T47D (cell line): ENCODE measurements at regions not wholly inside any gene's neighbourhood (a gene's known extent, or its start where the extent isn't known, plus 50 kb on each side); places are given as distances from the start of the nearest gene placed in this dataset.
A peak's percentile ranks its signal among the peaks of the same experiment; 100 is the strongest.

Source experiments
- DNase-seq, 2 experiments: peaks; one replicate each; pipeline versions ENCODE4 v3.0.0 to v3.0.0-alpha.2; 2011 to 2012; ENCODE audit warnings: low read depth in 1 of 2, low spot score in 1 of 2
- JUND ChIP-seq: IDR thresholded peaks from 2 replicates; pipeline ENCODE4 v1.6.1; 2012; ENCODE audit warnings: low read depth
- in situ Hi-C: cut with HindIII; loops from 2 replicates; pipeline ENCODE4 v1.10.0; 2016; ENCODE audit warnings: low sequenced_read_pairs, low pct_unique_long_range_greater_than_20kb

GRCh38 chr18:51651761-51652160 is 454.3 kb upstream of the MEX3C start:
- in situ Hi-C loops: no loop called here
- no peak for TF ChIP-seq JUND

GRCh38 chr18:51653507-51654213 is 456.2 kb upstream of the MEX3C start:
- no peak for DNase-seq
- in situ Hi-C loops: no loop called here
- TF ChIP-seq JUND: no peak

More at GRCh38 chr18:51651761-51652160, 454.3 kb upstream of the MEX3C start:
- no peak for DNase-seq

GRCh38 chr18:51654488-51655326 is 457.2 kb upstream of the MEX3C start:
- in situ Hi-C loops: no loop called here
- no peak for TF ChIP-seq JUND
- no peak for DNase-seq

- no peak for DNase-seq
- no peak for TF ChIP-seq JUND
- in situ Hi-C loops: no loop called here
Measured at GRCh38 chr18:51655327-51655698, 457.8 kb upstream of the MEX3C start.

GRCh38 chr18:51656249-51656648 is 458.8 kb upstream of the MEX3C start:
- DNase-seq: no peak
- in situ Hi-C loops: no loop called here

GRCh38 chr18:51658436-51658835 is 461.0 kb upstream of the MEX3C start:
- in situ Hi-C loops: no loop called here
- TF ChIP-seq JUND: no peak
- DNase-seq: no peak

More at GRCh38 chr18:51656249-51656648, 458.8 kb upstream of the MEX3C start:
- no peak for TF ChIP-seq JUND

GRCh38 chr18:51659781-51660180 is 462.3 kb upstream of the MEX3C start:
- TF ChIP-seq JUND: no peak
- in situ Hi-C loops: no loop called here
- DNase-seq: no peak

- DNase-seq: no peak
- no peak for TF ChIP-seq JUND
- in situ Hi-C loops: no loop called here
Measured at GRCh38 chr18:51660188-51660715, 462.8 kb upstream of the MEX3C start.

GRCh38 chr18:51664236-51664635 is 466.8 kb upstream of the MEX3C start:
- no peak for TF ChIP-seq JUND
- DNase-seq: no peak
- in situ Hi-C loops: no loop called here

GRCh38 chr18:51666763-51667191 is 469.3 kb upstream of the MEX3C start:
- DNase-seq: peak in 1 of 2 experiments; percentile 14
- in situ Hi-C loops: no loop called here
- no peak for TF ChIP-seq JUND

- in situ Hi-C loops: no loop called here
- DNase-seq: peak in 1 of 2 experiments; percentile 64
- TF ChIP-seq JUND: no peak
Measured at GRCh38 chr18:51668101-51668500, 470.6 kb upstream of the MEX3C start.

- in situ Hi-C loops: no loop called here
- no peak for TF ChIP-seq JUND
- DNase-seq: no peak
Measured at GRCh38 chr18:51668607-51669006, 471.1 kb upstream of the MEX3C start.

GRCh38 chr18:51686590-51686989 is 489.1 kb upstream of the MEX3C start:
- in situ Hi-C loops: no loop called here
- DNase-seq: no peak
- no peak for TF ChIP-seq JUND
